H9 (cell line): ENCODE measurements at regions not wholly inside any gene's neighbourhood (a gene's known extent, or its start where the extent isn't known, plus 50 kb on each side); places are given as distances from the start of the nearest gene placed in this dataset.

ENCODE experiments used
- DNase-seq: peaks from one replicate; pipeline ENCODE4 v3.0.0-alpha.2; 2017
- H2AFZ ChIP-seq: one replicate; pipeline ENCODE4 v1.6.1; 2013; ENCODE audit warnings: mild to moderate bottlenecking, low read length, control low read depth, moderate library complexity
- H2AK5ac ChIP-seq: 2 replicates; pipeline ENCODE4 v1.6.1; 2013; ENCODE audit warnings: low read length, control low read depth, mixed read lengths; ENCODE audit not compliant: insufficient read length
- H2BK120ac ChIP-seq: one replicate; pipeline ENCODE4 v1.6.1; 2013; ENCODE audit warnings: low read depth, mild to moderate bottlenecking, low read length, control low read depth, inconsistent platforms; ENCODE audit not compliant: poor library complexity, severe bottlenecking
- H2BK12ac ChIP-seq: 2 replicates; pipeline ENCODE4 v1.6.1; 2013; ENCODE audit warnings: low read length, control low read depth, mixed read lengths, low read depth; ENCODE audit not compliant: insufficient read length
- H2BK15ac ChIP-seq: 2 replicates; pipeline ENCODE4 v1.6.1; 2013; ENCODE audit warnings: low read depth, low read length, control low read depth
- H2BK20ac ChIP-seq: one replicate; pipeline ENCODE4 v1.6.1; 2013; ENCODE audit warnings: low read depth, mild to moderate bottlenecking, low read length, control low read depth, inconsistent platforms; ENCODE audit not compliant: poor library complexity, severe bottlenecking
- H2BK5ac ChIP-seq: 2 replicates; pipeline ENCODE4 v1.6.1; 2013; ENCODE audit warnings: low read length, control low read depth, mixed read lengths; ENCODE audit not compliant: insufficient read length
- H3K14ac ChIP-seq: 2 replicates; pipeline ENCODE4 v1.6.1; 2013; ENCODE audit warnings: low read length, control low read depth; ENCODE audit not compliant: insufficient read depth
- H3K18ac ChIP-seq: 2 replicates; pipeline ENCODE4 v1.6.1; 2013; ENCODE audit warnings: low read depth, mild to moderate bottlenecking, mixed read lengths, low read length, control low read depth; ENCODE audit not compliant: insufficient read length
- H3K23ac ChIP-seq: 2 replicates; pipeline ENCODE4 v1.6.1; 2013; ENCODE audit warnings: low read length, control low read depth, mixed read lengths, low read depth; ENCODE audit not compliant: insufficient read length
- H3K23me2 ChIP-seq: 2 replicates; pipeline ENCODE4 v1.6.1; 2013; ENCODE audit warnings: low read depth, mild to moderate bottlenecking, mixed read lengths, low read length, control low read depth; ENCODE audit not compliant: insufficient read length, poor library complexity, severe bottlenecking
- H3K27ac ChIP-seq: 2 replicates; pipeline ENCODE4 v1.5.1; 2013; ENCODE audit warnings: low read length, control low read depth, mixed read lengths, low read depth; ENCODE audit not compliant: insufficient read length
- H3K27me3 ChIP-seq: 2 replicates; pipeline ENCODE4 v1.6.1; 2013; ENCODE audit warnings: low read length, control low read depth, inconsistent platforms; ENCODE audit not compliant: insufficient read depth
- H3K4ac ChIP-seq: 2 replicates; pipeline ENCODE4 v1.6.1; 2013; ENCODE audit warnings: low read depth, mild to moderate bottlenecking, control low read depth, inconsistent platforms, low read length, moderate library complexity
- H3K4me1 ChIP-seq: 2 replicates; pipeline ENCODE4 v1.6.1; 2013; ENCODE audit warnings: low read length, control low read depth, inconsistent platforms; ENCODE audit not compliant: insufficient read depth
- H3K4me2 ChIP-seq: 2 replicates; pipeline ENCODE4 v1.6.1; 2013; ENCODE audit warnings: low read length, control low read depth, mixed read lengths; ENCODE audit not compliant: insufficient read length, insufficient read depth
- H3K56ac ChIP-seq: 2 replicates; pipeline ENCODE4 v1.6.1; 2013; ENCODE audit warnings: low read depth, mild to moderate bottlenecking, mixed read lengths, low read length, control low read depth; ENCODE audit not compliant: insufficient read length
- H3K79me1 ChIP-seq: 2 replicates; pipeline ENCODE4 v1.6.1; 2013; ENCODE audit warnings: low read depth, mild to moderate bottlenecking, moderate library complexity, low read length, control low read depth, inconsistent platforms; ENCODE audit not compliant: insufficient read depth, poor library complexity, severe bottlenecking
- H3K79me2 ChIP-seq: 2 replicates; pipeline ENCODE4 v1.6.1; 2013; ENCODE audit warnings: low read length, control low read depth, inconsistent platforms; ENCODE audit not compliant: insufficient read depth
- H3K9ac ChIP-seq: 2 replicates; pipeline ENCODE4 v1.6.1; 2013; ENCODE audit warnings: low read length, control low read depth, mixed read lengths; ENCODE audit not compliant: insufficient read length; ENCODE audit errors: extremely low read depth
- H3K9me3 ChIP-seq: one replicate; pipeline ENCODE4 v1.6.1; 2013; ENCODE audit warnings: low read depth, low read length, inconsistent platforms; ENCODE audit not compliant: control insufficient read depth
- H3T11ph ChIP-seq: one replicate; pipeline ENCODE4 v1.6.1; 2013; ENCODE audit warnings: mild to moderate bottlenecking, low read length, control low read depth, inconsistent platforms
- H4K20me1 ChIP-seq: one replicate; pipeline ENCODE4 v1.6.1; 2013; ENCODE audit not compliant: control insufficient read depth, insufficient read length, insufficient read depth
- H4K5ac ChIP-seq: 2 replicates; pipeline ENCODE4 v1.6.1; 2013; ENCODE audit warnings: low read depth, mild to moderate bottlenecking, mixed read lengths, low read length, control low read depth; ENCODE audit not compliant: insufficient read length
- H4K8ac ChIP-seq: replicated peaks from 2 replicates; pipeline ENCODE4 v1.6.1; 2013; ENCODE audit warnings: low read length, control low read depth, mixed read lengths, low read depth; ENCODE audit not compliant: insufficient read length
- H4K91ac ChIP-seq: 2 replicates; pipeline ENCODE4 v1.6.1; 2013; ENCODE audit warnings: low read depth, mild to moderate bottlenecking, moderate library complexity, mixed read lengths, low read length, control low read depth; ENCODE audit not compliant: insufficient read length
- H3K27ac Mint-ChIP-seq, 3 experiments: 2 replicates in 2 of 3; 3 replicates in 1 of 3; pipeline ENCODE4 v1.8.0; 2020 to 2021; ENCODE audit warnings: mixed read lengths in 3 of 3, mild to moderate bottlenecking in 1 of 3, moderate library complexity in 1 of 3
- H3K27me3 Mint-ChIP-seq: 2 replicates; pipeline ENCODE4 v1.8.0; 2021; ENCODE audit warnings: low read depth, mild to moderate bottlenecking, moderate library complexity, mixed read lengths
- H3K36me3 Mint-ChIP-seq, 3 experiments: 2 replicates in 2 of 3; 3 replicates in 1 of 3; pipeline ENCODE4 v1.8.0; 2020 to 2021; ENCODE audit warnings: low read depth in 3 of 3, mixed read lengths in 3 of 3; ENCODE audit not compliant: insufficient read depth in 1 of 3
- H3K4me1 Mint-ChIP-seq, 2 experiments: 2 replicates each; pipeline ENCODE4 v1.8.0; 2020; ENCODE audit warnings: mixed read lengths in 2 of 2
- H3K4me3 Mint-ChIP-seq, 2 experiments: 2 replicates in 1 of 2; 3 replicates in 1 of 2; pipeline ENCODE4 v1.8.0; 2020 to 2021; ENCODE audit warnings: mild to moderate bottlenecking in 2 of 2, mixed read lengths in 2 of 2, moderate library complexity in 1 of 2
- H3K9me3 Mint-ChIP-seq, 2 experiments: 2 replicates in 1 of 2; 3 replicates in 1 of 2; pipeline ENCODE4 v1.8.0; 2020; ENCODE audit warnings: mild to moderate bottlenecking in 2 of 2, mixed read lengths in 2 of 2, moderate library complexity in 1 of 2
- CTCF ChIP-seq: fragments of 200-600 bp; sonication (generic); conservative IDR thresholded peaks from 3 replicates; pipeline ENCODE4 v1.8.0; 2021; ENCODE audit warnings: antibody characterized with exemption, mild to moderate bottlenecking
- WGBS: extraction: QIAGEN DNeasy Blood & Tissue Kit; methylation state at CpG from one replicate; pipeline ENCODE4 v1.1.7; 2013; ENCODE audit warnings: missing lambda C conversion rate, low lambda C conversion rate, mixed read lengths; ENCODE audit not compliant: insufficient read length; ENCODE audit errors: extremely low coverage; 5-methylcytosine and 5-hydroxymethylcytosine counted together

- no peaks in the 10 kb centered on the region for H3K23me2 ChIP-seq
- no peak overlapping the region for H4K5ac ChIP-seq
- H3K79me1 ChIP-seq, result no peaks in the 10 kb centered on the region
- Mint-ChIP-seq H3K36me3 (peaks cover 3 to 6% (median 4%) of the 10 kb centered on the region in 3 experiments; a peak in 4 of 7 replicates), H3K27ac (no peak overlapping the region), H3K4me3 (no peak overlapping the region), H3K9me3 (peaks cover 0 to 4% of the 10 kb centered on the region in 2 experiments; a peak in 4 of 5 replicates), H3K27me3 (no peaks in the 10 kb centered on the region), H3K4me1 (peaks cover 7 to 14% of the 10 kb centered on the region in 2 experiments; a peak in 3 of 4 replicates)
- H2BK120ac ChIP-seq, result no peak overlapping the region
- no CpG with 5 or more reads among the region's 4 CpGs for WGBS
- no peak overlapping the region for H3K4ac ChIP-seq
- no peaks in the 10 kb centered on the region for H3K79me2 ChIP-seq
- no peak overlapping the region for H3K56ac ChIP-seq
- H2BK12ac ChIP-seq, result no peak overlapping the region
- no peak overlapping the region for H3K4me2 ChIP-seq
- H3K27ac ChIP-seq, result no peak overlapping the region
- H3K14ac ChIP-seq, result no peak overlapping the region
- no peak overlapping the region for H3K23ac ChIP-seq
- no peak overlapping the region for H3K18ac ChIP-seq
- H3T11ph ChIP-seq, result no peak overlapping the region
- no peak overlapping the region for H2BK15ac ChIP-seq
- H2BK5ac ChIP-seq, result no peak overlapping the region
- DNase-seq, result no peak
- H3K9me3 ChIP-seq, result no peaks in the 10 kb centered on the region
- no peak overlapping the region for H2BK20ac ChIP-seq
- H4K8ac ChIP-seq, result no peak overlapping the region
- no peak overlapping the region for H3K9ac ChIP-seq
- no peak for TF ChIP-seq CTCF
- no peaks in the 10 kb centered on the region for H4K20me1 ChIP-seq
- H3K27me3 ChIP-seq, result no peaks in the 10 kb centered on the region
- H2AK5ac ChIP-seq, result no peak overlapping the region
- H4K91ac ChIP-seq, result no peak overlapping the region
- H3K4me1 ChIP-seq, result no peaks in the 10 kb centered on the region
- no peak overlapping the region for H2AFZ ChIP-seq
Measured at GRCh38 chr10:21207852-21208646, 310.9 kb upstream of the NEBL start.
